HUES64 (cell line): ENCODE measurements at regions not wholly inside any gene's neighbourhood (a gene's known extent, or its start where the extent isn't known, plus 50 kb on each side); places are given as distances from the start of the nearest gene placed in this dataset.

Experiments used
- H3K27ac ChIP-seq: 2 replicates; pipeline ENCODE4 v1.7.0; 2013; ENCODE audit warnings: low read depth, low read length, inconsistent platforms
- H3K27me3 ChIP-seq: 2 replicates; pipeline ENCODE4 v1.6.1; 2013; ENCODE audit warnings: mild to moderate bottlenecking, low read length; ENCODE audit not compliant: insufficient read depth
- H3K36me3 ChIP-seq: 2 replicates; pipeline ENCODE4 v1.6.1; 2013; ENCODE audit warnings: mild to moderate bottlenecking, low read length; ENCODE audit not compliant: insufficient read depth
- H3K4me1 ChIP-seq: 2 replicates; pipeline ENCODE4 v1.6.1; 2013; ENCODE audit warnings: mild to moderate bottlenecking, low read length, moderate library complexity; ENCODE audit not compliant: insufficient read depth
- H3K4me3 ChIP-seq: 2 replicates; pipeline ENCODE4 v1.5.1; 2013; ENCODE audit warnings: mild to moderate bottlenecking, low read length, moderate library complexity
- H3K9ac ChIP-seq: 2 replicates; pipeline ENCODE4 v1.6.1; 2013; ENCODE audit warnings: mild to moderate bottlenecking, low read depth, low read length
- H3K9me3 ChIP-seq: 2 replicates; pipeline ENCODE4 v1.6.1; 2013; ENCODE audit warnings: low read depth, low read length; ENCODE audit not compliant: insufficient read depth
- WGBS: fragments of 150-250, 120-280 bp; methylation state at CpG from one replicate; pipeline ENCODE4 v1.1.7; 2013; ENCODE audit warnings: missing lambda C conversion rate; 5-methylcytosine and 5-hydroxymethylcytosine counted together

DNA sequence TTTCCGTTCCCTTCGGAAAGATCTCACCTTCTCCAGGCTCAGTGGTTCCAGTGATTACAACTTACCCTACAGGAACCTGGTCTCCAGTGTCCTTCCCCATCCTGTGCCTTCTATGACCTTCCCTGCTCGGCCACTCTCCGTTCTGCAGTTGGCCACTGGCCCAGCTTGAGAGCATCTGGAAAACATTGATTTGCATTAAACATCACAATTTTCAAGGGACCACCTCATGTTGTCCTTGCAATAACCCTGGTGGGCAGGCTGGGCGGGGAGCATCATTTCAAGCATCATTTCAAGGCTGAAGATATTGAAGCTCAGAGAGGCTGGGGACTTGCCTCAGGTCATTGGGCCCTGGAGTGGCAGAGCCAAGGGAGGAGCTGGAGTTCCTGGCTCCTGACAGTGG lies 177.4 kb downstream of the SEC61B start:
- Histone ChIP-seq H3K4me3 (no peak overlapping the region), H3K36me3 (no peaks in the 10 kb centered on the region), H3K27ac (no peak overlapping the region), H3K9me3 (no peaks in the 10 kb centered on the region), H3K27me3 (no peaks in the 10 kb centered on the region), H3K9ac (no peak overlapping the region), H3K4me1 (no peaks in the 10 kb centered on the region)
- WGBS: 95% methylated on average over 5 of the region's 5 CpGs

GRCh38 chr9:99400184-99400731 lies 178.2 kb downstream of the SEC61B start:
- no peaks in the 10 kb centered on the region for H3K4me1 ChIP-seq
- 93% methylated on average over 5 of the region's 5 CpGs for WGBS
- H3K27ac ChIP-seq: no peak overlapping the region
- no peak overlapping the region for H3K9ac ChIP-seq
- H3K27me3 ChIP-seq: no peaks in the 10 kb centered on the region
- H3K36me3 ChIP-seq: no peaks in the 10 kb centered on the region
- H3K4me3 ChIP-seq: no peak overlapping the region
- H3K9me3 ChIP-seq: no peaks in the 10 kb centered on the region

DNA sequence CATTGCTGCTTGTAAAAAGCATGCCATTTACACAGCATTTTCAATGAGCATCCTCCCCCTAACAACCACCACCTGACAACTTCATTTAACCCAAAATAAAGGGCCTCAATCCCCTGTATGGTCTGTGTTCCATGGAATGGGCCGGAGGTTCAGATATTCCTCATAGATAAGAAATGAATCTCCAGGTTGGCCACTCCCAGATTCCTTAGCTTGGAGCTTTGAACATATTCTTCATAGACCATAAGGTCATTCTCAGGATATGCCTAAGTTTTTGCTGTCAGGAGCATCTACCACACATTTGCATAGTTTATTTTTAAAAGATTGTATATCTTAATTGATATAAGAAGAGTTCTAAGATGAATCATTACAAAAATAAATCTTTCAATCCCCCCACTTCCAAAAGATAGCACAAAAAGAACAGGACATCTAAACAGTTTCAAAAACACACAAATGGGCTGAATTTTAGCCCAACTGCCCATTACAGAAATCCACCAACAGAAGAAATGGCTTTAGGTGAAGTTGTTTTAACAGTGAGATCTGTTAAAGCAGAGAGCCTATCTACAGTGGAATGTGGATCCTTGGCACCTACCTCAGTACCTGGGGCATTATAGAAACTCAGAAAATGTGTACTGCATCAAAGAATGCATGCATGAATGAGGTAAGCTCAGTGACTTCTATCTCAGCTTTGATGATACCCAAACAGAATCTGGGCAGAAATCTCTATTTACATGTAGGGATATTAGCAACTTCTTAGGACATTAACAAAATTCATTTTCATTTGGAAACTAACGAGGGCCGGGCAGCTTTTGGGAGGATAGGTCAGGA lies 179.8 kb downstream of the SEC61B start:
- Histone ChIP-seq H3K9me3 (no peaks in the 10 kb centered on the region), H3K36me3 (no peaks in the 10 kb centered on the region), H3K4me3 (no peak overlapping the region), H3K4me1 (no peaks in the 10 kb centered on the region), H3K27me3 (no peaks in the 10 kb centered on the region), H3K27ac (no peak overlapping the region), H3K9ac (no peak overlapping the region)
- WGBS: 95% methylated on average over 3 of the region's 3 CpGs

DNA sequence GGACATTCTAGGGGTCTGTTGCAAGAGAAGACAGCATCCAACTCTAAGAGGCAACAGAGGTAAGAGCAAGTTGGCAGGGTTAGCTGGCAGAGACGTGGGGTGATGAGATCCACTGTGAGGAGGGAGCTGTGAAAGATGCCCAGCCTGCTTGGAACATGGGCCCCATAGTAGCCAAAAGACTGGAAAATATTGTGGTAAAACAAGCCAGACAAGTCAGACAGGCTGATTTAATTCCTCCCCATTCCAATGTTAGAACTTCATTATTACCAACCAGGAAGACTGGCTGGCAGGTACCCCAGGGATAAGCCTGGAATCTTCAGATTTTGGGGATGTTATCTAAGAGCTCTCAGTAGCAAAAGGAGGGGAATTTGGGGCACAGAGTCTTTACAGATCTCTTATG lies 181.3 kb downstream of the SEC61B start:
- WGBS: 88% methylated on average over 1 of the region's 1 CpG
- no peak overlapping the region for H3K4me3 ChIP-seq
- no peak overlapping the region for H3K27ac ChIP-seq
- H3K9me3 ChIP-seq: no peaks in the 10 kb centered on the region
- H3K4me1 ChIP-seq: no peaks in the 10 kb centered on the region
- H3K27me3 ChIP-seq: no peaks in the 10 kb centered on the region
- H3K36me3 ChIP-seq: no peaks in the 10 kb centered on the region
- H3K9ac ChIP-seq: no peak overlapping the region

GRCh38 chr9:99405359-99405758 lies 183.3 kb downstream of the SEC61B start:
- no peak overlapping the region for H3K9ac ChIP-seq
- no peaks in the 10 kb centered on the region for H3K4me1 ChIP-seq
- no peaks in the 10 kb centered on the region for H3K27me3 ChIP-seq
- 93% methylated on average over 1 of the region's 2 CpGs for WGBS
- no peak overlapping the region for H3K4me3 ChIP-seq
- no peaks in the 10 kb centered on the region for H3K9me3 ChIP-seq
- H3K27ac ChIP-seq: no peak overlapping the region
- no peaks in the 10 kb centered on the region for H3K36me3 ChIP-seq

DNA sequence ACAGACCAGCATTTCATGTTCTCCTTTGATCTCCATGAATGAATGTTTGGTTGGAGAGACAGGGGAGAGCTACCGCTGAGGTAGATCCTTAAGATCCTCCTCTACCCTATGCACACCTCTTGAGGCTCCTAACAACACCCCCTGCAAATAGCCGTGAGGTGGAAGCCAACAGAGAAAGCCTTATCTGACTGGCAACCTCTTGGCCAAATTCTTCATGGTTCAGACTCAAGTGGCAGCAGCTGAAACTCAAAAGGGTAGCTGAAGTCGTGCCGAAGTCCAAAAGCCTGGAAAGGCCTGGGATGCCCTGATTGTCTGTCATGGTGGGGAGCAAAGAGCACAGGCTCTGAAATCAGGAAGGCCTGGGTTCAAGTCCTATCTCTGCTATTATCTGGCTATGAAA lies 184.9 kb downstream of the SEC61B start:
- H3K4me3 ChIP-seq: no peak overlapping the region
- H3K9ac ChIP-seq: no peak overlapping the region
- 85% methylated on average over 4 of the region's 4 CpGs for WGBS
- H3K4me1 ChIP-seq: no peaks in the 10 kb centered on the region
- no peaks in the 10 kb centered on the region for H3K36me3 ChIP-seq
- no peak overlapping the region for H3K27ac ChIP-seq
- no peaks in the 10 kb centered on the region for H3K9me3 ChIP-seq
- no peaks in the 10 kb centered on the region for H3K27me3 ChIP-seq

DNA sequence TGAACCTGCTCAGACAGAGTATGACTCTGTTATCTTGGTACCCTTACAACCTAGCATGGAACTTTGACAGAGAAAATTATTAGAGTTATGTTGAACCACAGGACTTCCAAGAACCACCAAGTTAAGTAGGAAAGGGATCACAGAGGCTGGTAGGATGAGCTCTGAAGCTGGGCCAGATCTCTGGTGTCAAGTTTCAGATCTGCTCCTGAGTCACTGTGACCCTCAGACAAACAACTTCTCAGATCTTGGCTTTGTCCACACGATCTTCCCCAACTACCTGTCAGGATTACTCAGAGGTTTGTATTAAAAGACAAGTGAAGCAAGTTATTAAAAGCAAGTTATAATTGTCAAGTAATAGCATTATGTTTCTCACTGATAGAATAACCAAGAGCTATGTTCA lies 189.0 kb downstream of the SEC61B start:
- Histone ChIP-seq H3K36me3 (no peaks in the 10 kb centered on the region), H3K4me1 (no peaks in the 10 kb centered on the region), H3K9me3 (no peaks in the 10 kb centered on the region), H3K4me3 (no peak overlapping the region), H3K9ac (no peak overlapping the region), H3K27me3 (no peaks in the 10 kb centered on the region), H3K27ac (no peak overlapping the region)
- no CpG with 5 or more reads among the region's 1 CpG for WGBS

DNA sequence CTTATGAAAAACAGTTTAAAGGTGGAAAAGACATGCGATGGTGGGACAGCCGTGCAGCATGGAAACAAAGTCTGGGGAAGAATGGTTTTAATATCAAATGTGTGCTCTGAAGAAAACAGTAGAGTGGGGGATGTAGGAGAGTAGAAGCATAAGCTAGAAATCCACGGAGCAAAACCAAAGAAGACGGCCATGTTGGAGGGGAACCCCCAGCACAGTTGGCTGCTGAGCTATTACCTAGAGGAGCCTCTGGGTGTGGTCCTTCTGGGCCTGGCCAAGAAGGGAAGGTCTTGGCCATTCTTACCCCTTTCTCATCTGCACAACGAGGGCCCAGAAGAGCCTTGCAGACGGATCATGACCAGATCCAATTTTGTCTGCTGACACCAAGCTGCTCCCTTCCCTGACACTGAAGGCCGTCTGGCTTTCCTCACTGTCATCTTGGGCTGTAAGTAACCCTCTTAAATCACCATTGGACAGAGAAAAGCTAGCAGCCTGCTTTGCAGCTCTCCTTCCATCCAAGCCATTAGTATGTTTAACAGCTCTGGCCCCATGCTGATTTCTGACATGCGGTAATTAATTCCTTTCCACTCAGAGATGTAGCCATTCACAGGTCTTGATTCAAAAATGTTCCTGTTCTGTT lies 189.5 kb downstream of the SEC61B start:
- Histone ChIP-seq H3K9me3 (no peaks in the 10 kb centered on the region), H3K36me3 (no peaks in the 10 kb centered on the region), H3K9ac (no peak overlapping the region), H3K4me1 (no peaks in the 10 kb centered on the region), H3K27me3 (no peaks in the 10 kb centered on the region), H3K27ac (no peak overlapping the region), H3K4me3 (no peak overlapping the region)
- 76% methylated on average over 8 of the region's 8 CpGs for WGBS

- Histone ChIP-seq H3K9ac (no peak overlapping the region), H3K4me1 (no peaks in the 10 kb centered on the region), H3K27me3 (no peaks in the 10 kb centered on the region), H3K36me3 (no peaks in the 10 kb centered on the region), H3K9me3 (no peaks in the 10 kb centered on the region), H3K27ac (no peak overlapping the region), H3K4me3 (no peak overlapping the region)
Measured at GRCh38 chr9:99412606-99413005, 190.5 kb downstream of the SEC61B start.

DNA sequence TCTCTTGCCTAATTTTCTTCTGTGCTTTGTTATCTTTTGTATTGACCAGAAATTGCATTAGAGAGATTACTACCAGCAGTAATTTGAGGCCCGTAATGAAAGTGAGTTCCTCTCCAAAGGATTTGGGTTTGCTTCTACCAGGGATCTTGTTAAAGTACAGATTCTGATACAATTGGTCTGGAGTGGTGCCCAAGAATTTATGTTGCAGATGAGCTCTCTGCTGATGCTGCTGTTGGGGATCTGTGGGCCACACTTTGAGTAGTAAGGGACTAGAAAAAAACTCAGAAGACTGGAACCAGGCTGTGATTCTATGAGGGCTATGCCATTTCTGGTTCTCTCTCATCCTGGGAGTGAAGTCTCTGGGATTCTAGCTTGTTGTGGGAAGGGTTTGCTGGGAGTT lies 192.2 kb downstream of the SEC61B start:
- no peak overlapping the region for H3K27ac ChIP-seq
- no peaks in the 10 kb centered on the region for H3K36me3 ChIP-seq
- H3K27me3 ChIP-seq: no peaks in the 10 kb centered on the region
- no peak overlapping the region for H3K9ac ChIP-seq
- no peaks in the 10 kb centered on the region for H3K9me3 ChIP-seq
- no peak overlapping the region for H3K4me3 ChIP-seq
- 81% methylated on average over 1 of the region's 1 CpG for WGBS
- H3K4me1 ChIP-seq: no peaks in the 10 kb centered on the region

GRCh38 chr9:99415606-99416005 lies 193.5 kb downstream of the SEC61B start:
- Histone ChIP-seq H3K9ac (no peak overlapping the region), H3K36me3 (no peaks in the 10 kb centered on the region), H3K4me3 (no peak overlapping the region), H3K9me3 (no peaks in the 10 kb centered on the region), H3K27me3 (no peaks in the 10 kb centered on the region), H3K4me1 (no peaks in the 10 kb centered on the region), H3K27ac (no peak overlapping the region)
- WGBS: 96% methylated on average over 4 of the region's 4 CpGs
